ENCODE measurements at regions not wholly inside any gene's neighbourhood (a gene's known extent, or its start where the extent isn't known, plus 50 kb on each side); places are given as distances from the start of the nearest gene placed in this dataset.

GRCh38 chr19:23855676-23856075 lies 59.0 kb upstream of the ZNF726 start:
- Histone ChIP-seq H3K4me1 (no peaks in the 10 kb centered on the region), H3K36me3 (no peaks in the 10 kb centered on the region), H3K27me3 (no peaks in the 10 kb centered on the region), H3K4me3 (no peak overlapping the region), H3K27ac (no peak overlapping the region), H3K9me3 (peaks cover 0 to 10% (median 0%) of the 10 kb centered on the region in 4 donors)
- intact Hi-C loops (cut with DNase I), result no loop called here
- 73 to 77% methylated on average over 4 of the region's 4 CpGs for WGBS, 2 donors
- TF ChIP-seq POLR2A (IDR thresholded peaks at IDR 0.05) (no peak), EP300 (IDR thresholded peaks at IDR 0.05) (no peak), POLR2AphosphoS5 (IDR thresholded peaks at IDR 0.05) (no peak), CTCF (IDR thresholded peaks at IDR 0.05) (no peak)
- no peak for DNase-seq

GRCh38 chr19:23851966-23852365 lies 62.7 kb upstream of the ZNF726 start:
- H3K9me3 ChIP-seq, result peaks cover 0 to 10% (median 2%) of the 10 kb centered on the region in 4 donors
- H3K27ac ChIP-seq, result no peak overlapping the region
- no peak for DNase-seq
- no peaks in the 10 kb centered on the region for H3K27me3 ChIP-seq
- no peak for TF ChIP-seq CTCF (IDR thresholded peaks at IDR 0.05)
- TF ChIP-seq POLR2AphosphoS5 (IDR thresholded peaks at IDR 0.05), result no peak
- TF ChIP-seq EP300 (IDR thresholded peaks at IDR 0.05), result no peak
- no peak for TF ChIP-seq POLR2A (IDR thresholded peaks at IDR 0.05)
- no peak overlapping the region for H3K4me3 ChIP-seq
- 78 to 91% methylated on average over 5 of the region's 5 CpGs for WGBS, 2 donors
- H3K4me1 ChIP-seq, result no peaks in the 10 kb centered on the region
- intact Hi-C loops (cut with DNase I), result no loop called here
- H3K36me3 ChIP-seq, result no peaks in the 10 kb centered on the region

- intact Hi-C loops (cut with DNase I), result no loop called here
- H3K36me3 ChIP-seq, result no peaks in the 10 kb centered on the region
- no peak overlapping the region for H3K27ac ChIP-seq
- H3K4me3 ChIP-seq, result no peak overlapping the region
- no peaks in the 10 kb centered on the region for H3K27me3 ChIP-seq
- 63 to 94% methylated on average over 2 of the region's 2 CpGs for WGBS, 2 donors
- DNase-seq, result no peak
- peaks cover 11 to 27% (median 22%) of the 10 kb centered on the region in 4 donors for H3K9me3 ChIP-seq
- TF ChIP-seq CTCF (IDR thresholded peaks at IDR 0.05), result no peak
- no peaks in the 10 kb centered on the region for H3K4me1 ChIP-seq
Measured at GRCh38 chr19:23832717-23833327, 74.1 kb upstream of the ZNF681 start.

- TF ChIP-seq POLR2A (IDR thresholded peaks at IDR 0.05) (no peak), POLR2AphosphoS5 (IDR thresholded peaks at IDR 0.05) (no peak), CTCF (IDR thresholded peaks at IDR 0.05) (no peak), EP300 (IDR thresholded peaks at IDR 0.05) (no peak)
- Histone ChIP-seq H3K9me3 (peaks cover 4 to 49% (median 15%) of the 10 kb centered on the region in 4 donors), H3K27me3 (no peaks in the 10 kb centered on the region), H3K4me3 (no peak overlapping the region), H3K27ac (no peak overlapping the region), H3K4me1 (no peaks in the 10 kb centered on the region), H3K36me3 (no peaks in the 10 kb centered on the region)
- no peak for DNase-seq
- WGBS, 2 donors, result 22 to 26% methylated on average over 2 of the region's 2 CpGs
- intact Hi-C loops (cut with DNase I), result no loop called here
Measured at GRCh38 chr19:23823952-23824389, 65.3 kb upstream of the ZNF681 start.

- H3K9me3 ChIP-seq, result peaks cover 4 to 56% (median 15%) of the 10 kb centered on the region in 4 donors
- DNase-seq, result no peak
- no peaks in the 10 kb centered on the region for H3K4me1 ChIP-seq
- H3K27me3 ChIP-seq, result no peaks in the 10 kb centered on the region
- TF ChIP-seq POLR2AphosphoS5 (IDR thresholded peaks at IDR 0.05) (no peak), CTCF (IDR thresholded peaks at IDR 0.05) (no peak), POLR2A (IDR thresholded peaks at IDR 0.05) (no peak), EP300 (IDR thresholded peaks at IDR 0.05) (no peak)
- intact Hi-C loops (cut with DNase I), result no loop called here
- H3K27ac ChIP-seq, result no peak overlapping the region
- no peak overlapping the region for H3K4me3 ChIP-seq
- WGBS, 2 donors, result 26 to 62% methylated on average over 1 of the region's 1 CpG
- H3K36me3 ChIP-seq, result no peaks in the 10 kb centered on the region
Measured at GRCh38 chr19:23822735-23823134, 64.0 kb upstream of the ZNF681 start.
